ENCODE measurements at regions not wholly inside any gene's neighbourhood (a gene's known extent, or its start where the extent isn't known, plus 50 kb on each side); places are given as distances from the start of the nearest gene placed in this dataset.

DNA sequence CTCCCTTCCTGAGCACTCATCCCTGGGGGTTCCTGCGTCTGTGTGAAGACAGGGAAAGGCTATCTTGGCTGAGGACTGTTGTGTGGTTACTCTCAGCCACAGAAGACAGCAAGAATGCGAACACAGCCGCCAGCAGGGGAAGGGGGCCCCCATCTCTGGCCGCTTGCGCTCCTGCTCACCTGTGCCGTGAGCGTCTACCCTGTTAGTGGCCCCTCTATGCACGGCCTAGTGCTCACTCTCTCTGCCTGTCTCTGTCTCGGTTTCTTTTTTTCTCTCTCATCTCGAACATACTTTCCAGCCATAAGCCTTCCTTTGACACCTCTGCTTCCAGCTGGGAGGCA is 206.7 kb upstream of the APCDD1 start:
- TF ChIP-seq, protein P1, sequence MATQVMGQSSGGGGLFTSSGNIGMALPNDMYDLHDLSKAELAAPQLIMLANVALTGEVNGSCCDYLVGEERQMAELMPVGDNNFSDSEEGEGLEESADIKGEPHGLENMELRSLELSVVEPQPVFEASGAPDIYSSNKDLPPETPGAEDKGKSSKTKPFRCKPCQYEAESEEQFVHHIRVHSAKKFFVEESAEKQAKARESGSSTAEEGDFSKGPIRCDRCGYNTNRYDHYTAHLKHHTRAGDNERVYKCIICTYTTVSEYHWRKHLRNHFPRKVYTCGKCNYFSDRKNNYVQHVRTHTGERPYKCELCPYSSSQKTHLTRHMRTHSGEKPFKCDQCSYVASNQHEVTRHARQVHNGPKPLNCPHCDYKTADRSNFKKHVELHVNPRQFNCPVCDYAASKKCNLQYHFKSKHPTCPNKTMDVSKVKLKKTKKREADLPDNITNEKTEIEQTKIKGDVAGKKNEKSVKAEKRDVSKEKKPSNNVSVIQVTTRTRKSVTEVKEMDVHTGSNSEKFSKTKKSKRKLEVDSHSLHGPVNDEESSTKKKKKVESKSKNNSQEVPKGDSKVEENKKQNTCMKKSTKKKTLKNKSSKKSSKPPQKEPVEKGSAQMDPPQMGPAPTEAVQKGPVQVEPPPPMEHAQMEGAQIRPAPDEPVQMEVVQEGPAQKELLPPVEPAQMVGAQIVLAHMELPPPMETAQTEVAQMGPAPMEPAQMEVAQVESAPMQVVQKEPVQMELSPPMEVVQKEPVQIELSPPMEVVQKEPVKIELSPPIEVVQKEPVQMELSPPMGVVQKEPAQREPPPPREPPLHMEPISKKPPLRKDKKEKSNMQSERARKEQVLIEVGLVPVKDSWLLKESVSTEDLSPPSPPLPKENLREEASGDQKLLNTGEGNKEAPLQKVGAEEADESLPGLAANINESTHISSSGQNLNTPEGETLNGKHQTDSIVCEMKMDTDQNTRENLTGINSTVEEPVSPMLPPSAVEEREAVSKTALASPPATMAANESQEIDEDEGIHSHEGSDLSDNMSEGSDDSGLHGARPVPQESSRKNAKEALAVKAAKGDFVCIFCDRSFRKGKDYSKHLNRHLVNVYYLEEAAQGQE (IDR thresholded peaks at IDR 0.05; ENCODE audit: unreplicated experiment): no peak
- TF ChIP-seq EZH2 (IDR thresholded peaks at IDR 0.05; ENCODE audit: low read depth, unreplicated experiment) (no peak), POLR2AphosphoS5 (IDR thresholded peaks at IDR 0.05; ENCODE audit: low read depth) (no peak)
- TF ChIP-seq, protein P2, sequence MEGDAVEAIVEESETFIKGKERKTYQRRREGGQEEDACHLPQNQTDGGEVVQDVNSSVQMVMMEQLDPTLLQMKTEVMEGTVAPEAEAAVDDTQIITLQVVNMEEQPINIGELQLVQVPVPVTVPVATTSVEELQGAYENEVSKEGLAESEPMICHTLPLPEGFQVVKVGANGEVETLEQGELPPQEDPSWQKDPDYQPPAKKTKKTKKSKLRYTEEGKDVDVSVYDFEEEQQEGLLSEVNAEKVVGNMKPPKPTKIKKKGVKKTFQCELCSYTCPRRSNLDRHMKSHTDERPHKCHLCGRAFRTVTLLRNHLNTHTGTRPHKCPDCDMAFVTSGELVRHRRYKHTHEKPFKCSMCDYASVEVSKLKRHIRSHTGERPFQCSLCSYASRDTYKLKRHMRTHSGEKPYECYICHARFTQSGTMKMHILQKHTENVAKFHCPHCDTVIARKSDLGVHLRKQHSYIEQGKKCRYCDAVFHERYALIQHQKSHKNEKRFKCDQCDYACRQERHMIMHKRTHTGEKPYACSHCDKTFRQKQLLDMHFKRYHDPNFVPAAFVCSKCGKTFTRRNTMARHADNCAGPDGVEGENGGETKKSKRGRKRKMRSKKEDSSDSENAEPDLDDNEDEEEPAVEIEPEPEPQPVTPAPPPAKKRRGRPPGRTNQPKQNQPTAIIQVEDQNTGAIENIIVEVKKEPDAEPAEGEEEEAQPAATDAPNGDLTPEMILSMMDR (conservative IDR thresholded peaks at IDR 0.05; ENCODE audit: low read depth in 2 of 2): no peak
